ENCODE measurements at regions not wholly inside any gene's neighbourhood (a gene's known extent, or its start where the extent isn't known, plus 50 kb on each side); places are given as distances from the start of the nearest gene placed in this dataset.

DNA sequence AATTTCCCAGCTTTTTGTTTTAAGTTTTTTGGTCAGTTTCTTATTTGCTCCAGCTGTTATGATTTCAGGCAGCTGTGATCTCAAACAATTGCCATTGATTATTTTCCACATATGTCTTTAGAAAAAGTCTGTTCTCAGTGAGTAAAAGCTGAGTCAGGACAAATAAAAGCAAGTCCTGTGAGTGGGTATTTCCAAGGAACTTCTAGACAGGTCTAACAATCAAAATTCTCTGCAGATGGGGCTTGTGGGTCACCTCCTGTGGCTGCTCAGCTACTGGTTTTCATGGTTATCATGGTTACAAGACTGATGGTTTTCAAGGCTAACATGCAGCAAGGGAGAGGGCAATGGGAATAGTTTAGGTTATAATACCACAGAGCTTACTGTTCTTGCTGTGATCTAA is 585.7 kb downstream of the LMO4 start:
- TF ChIP-seq POLR2A (IDR thresholded peaks at IDR 0.05; ENCODE audit: low read length) = no peak
- TF ChIP-seq GATA1 (IDR thresholded peaks at IDR 0.05; ENCODE audit: low read depth, low read length) = no peak

Data from erythroblast (primary cell).